Ishikawa (cell line): ENCODE measurements at regions not wholly inside any gene's neighbourhood (a gene's known extent, or its start where the extent isn't known, plus 50 kb on each side); places are given as distances from the start of the nearest gene placed in this dataset.

Source experiments
- EP300 ChIP-seq: IDR thresholded peaks from 2 replicates; pipeline ENCODE4 v1.6.1; 2012; ENCODE audit warnings: borderline replicate concordance
- NFIC ChIP-seq: IDR thresholded peaks from 2 replicates; pipeline ENCODE4 v1.6.1; 2012
- USF1 ChIP-seq: IDR thresholded peaks from 2 replicates; pipeline ENCODE4 v1.6.1; 2012
- TF ChIP-seq, protein P1 (sequence below): IDR thresholded peaks from 2 replicates; pipeline ENCODE4 v1.6.1; 2012
- TF ChIP-seq, protein P2 (sequence below): IDR thresholded peaks from 2 replicates; pipeline ENCODE4 v1.6.1; 2012; ENCODE audit warnings: low read depth, mild to moderate bottlenecking

DNA sequence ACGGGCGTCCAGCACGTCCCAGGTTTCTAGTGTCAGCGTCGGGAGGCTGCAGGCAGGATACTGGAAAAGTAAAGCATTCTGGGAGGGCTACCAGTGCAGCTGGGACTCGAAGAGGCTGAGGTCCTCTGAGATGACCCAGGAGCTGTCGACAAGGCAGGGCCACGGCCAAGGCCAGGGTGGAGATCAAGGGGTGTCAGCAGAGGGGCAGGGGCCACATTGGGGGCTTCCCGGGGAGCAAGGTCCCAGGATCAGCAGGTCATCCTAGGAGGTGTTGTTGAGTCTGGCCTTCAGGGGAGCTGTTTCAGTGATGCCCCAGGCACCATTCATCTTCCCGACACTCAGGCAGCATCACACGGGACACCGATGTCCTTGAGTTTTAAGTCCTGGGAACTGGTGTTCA, 377.8 kb upstream of the SFSWAP start:
- TF ChIP-seq EP300 (no peak), USF1 (no peak), NFIC (no peak)
- TF ChIP-seq, protein P1, sequence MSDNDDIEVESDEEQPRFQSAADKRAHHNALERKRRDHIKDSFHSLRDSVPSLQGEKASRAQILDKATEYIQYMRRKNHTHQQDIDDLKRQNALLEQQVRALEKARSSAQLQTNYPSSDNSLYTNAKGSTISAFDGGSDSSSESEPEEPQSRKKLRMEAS = no peak
- TF ChIP-seq, protein P2, sequence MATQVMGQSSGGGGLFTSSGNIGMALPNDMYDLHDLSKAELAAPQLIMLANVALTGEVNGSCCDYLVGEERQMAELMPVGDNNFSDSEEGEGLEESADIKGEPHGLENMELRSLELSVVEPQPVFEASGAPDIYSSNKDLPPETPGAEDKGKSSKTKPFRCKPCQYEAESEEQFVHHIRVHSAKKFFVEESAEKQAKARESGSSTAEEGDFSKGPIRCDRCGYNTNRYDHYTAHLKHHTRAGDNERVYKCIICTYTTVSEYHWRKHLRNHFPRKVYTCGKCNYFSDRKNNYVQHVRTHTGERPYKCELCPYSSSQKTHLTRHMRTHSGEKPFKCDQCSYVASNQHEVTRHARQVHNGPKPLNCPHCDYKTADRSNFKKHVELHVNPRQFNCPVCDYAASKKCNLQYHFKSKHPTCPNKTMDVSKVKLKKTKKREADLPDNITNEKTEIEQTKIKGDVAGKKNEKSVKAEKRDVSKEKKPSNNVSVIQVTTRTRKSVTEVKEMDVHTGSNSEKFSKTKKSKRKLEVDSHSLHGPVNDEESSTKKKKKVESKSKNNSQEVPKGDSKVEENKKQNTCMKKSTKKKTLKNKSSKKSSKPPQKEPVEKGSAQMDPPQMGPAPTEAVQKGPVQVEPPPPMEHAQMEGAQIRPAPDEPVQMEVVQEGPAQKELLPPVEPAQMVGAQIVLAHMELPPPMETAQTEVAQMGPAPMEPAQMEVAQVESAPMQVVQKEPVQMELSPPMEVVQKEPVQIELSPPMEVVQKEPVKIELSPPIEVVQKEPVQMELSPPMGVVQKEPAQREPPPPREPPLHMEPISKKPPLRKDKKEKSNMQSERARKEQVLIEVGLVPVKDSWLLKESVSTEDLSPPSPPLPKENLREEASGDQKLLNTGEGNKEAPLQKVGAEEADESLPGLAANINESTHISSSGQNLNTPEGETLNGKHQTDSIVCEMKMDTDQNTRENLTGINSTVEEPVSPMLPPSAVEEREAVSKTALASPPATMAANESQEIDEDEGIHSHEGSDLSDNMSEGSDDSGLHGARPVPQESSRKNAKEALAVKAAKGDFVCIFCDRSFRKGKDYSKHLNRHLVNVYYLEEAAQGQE = no peak
